Stomach smooth muscle (tissue), 2 donors: ENCODE measurements at regions not wholly inside any gene's neighbourhood (a gene's known extent, or its start where the extent isn't known, plus 50 kb on each side); places are given as distances from the start of the nearest gene placed in this dataset.

Experiments
- H3K27ac ChIP-seq: one replicate; pipeline ENCODE4 v1.7.0; 2013; ENCODE audit warnings: mild to moderate bottlenecking, low read length, inconsistent platforms
- H3K27me3 ChIP-seq, 2 donors: one replicate each; pipeline ENCODE4 v1.7.0; 2013; ENCODE audit warnings: low read length in 2 of 2; ENCODE audit not compliant: insufficient read depth in 2 of 2, control insufficient read depth in 1 of 2
- H3K36me3 ChIP-seq, 2 donors: one replicate each; pipeline ENCODE4 v1.7.0; 2013; ENCODE audit warnings: low read length in 2 of 2; ENCODE audit not compliant: control insufficient read depth in 2 of 2, insufficient read depth in 2 of 2
- H3K4me1 ChIP-seq: one replicate; pipeline ENCODE4 v1.7.0; 2013; ENCODE audit warnings: low read length; ENCODE audit not compliant: control insufficient read depth, insufficient read depth
- H3K4me3 ChIP-seq, 2 donors: one replicate each; pipeline ENCODE4 v1.7.0; 2013; ENCODE audit warnings: low read length in 2 of 2
- H3K9ac ChIP-seq, 2 donors: one replicate each; pipeline ENCODE4 v1.7.0; 2013; ENCODE audit warnings: low read length in 2 of 2, mild to moderate bottlenecking in 1 of 2
- H3K9me3 ChIP-seq, 2 donors: one replicate each; pipeline ENCODE4 v1.7.0; 2013; ENCODE audit warnings: low read length in 2 of 2; ENCODE audit not compliant: control insufficient read depth in 2 of 2
- donor health status: healthy.
- donor health status: Pancreatic carcinoma.

GRCh38 chr4:33696041-33696440 lies 2548.3 kb downstream of the ARAP2 start:
- H3K4me1 ChIP-seq, result no peaks in the 10 kb centered on the region
- no peak overlapping the region for H3K4me3 ChIP-seq
- H3K9ac ChIP-seq, result no peak overlapping the region
- no peaks in the 10 kb centered on the region for H3K27me3 ChIP-seq
- no peak overlapping the region for H3K27ac ChIP-seq
- H3K36me3 ChIP-seq, result no peaks in the 10 kb centered on the region
- no peaks in the 10 kb centered on the region for H3K9me3 ChIP-seq

- H3K9me3 ChIP-seq, result no peaks in the 10 kb centered on the region
- no peak overlapping the region for H3K4me3 ChIP-seq
- H3K4me1 ChIP-seq, result no peaks in the 10 kb centered on the region
- no peaks in the 10 kb centered on the region for H3K36me3 ChIP-seq
- no peak overlapping the region for H3K27ac ChIP-seq
- no peaks in the 10 kb centered on the region for H3K27me3 ChIP-seq
- H3K9ac ChIP-seq, result no peak overlapping the region
Observed at GRCh38 chr4:33696586-33696985, 2547.7 kb downstream of the ARAP2 start.

GRCh38 chr4:33709247-33709646 lies 2535.1 kb downstream of the ARAP2 start:
- Histone ChIP-seq H3K9ac (no peak overlapping the region), H3K9me3 (peaks cover 0 to 7% of the 10 kb centered on the region in 2 donors), H3K4me1 (no peaks in the 10 kb centered on the region), H3K4me3 (no peak overlapping the region), H3K27ac (no peak overlapping the region), H3K36me3 (no peaks in the 10 kb centered on the region), H3K27me3 (no peaks in the 10 kb centered on the region)

- no peak overlapping the region for H3K4me3 ChIP-seq
- no peak overlapping the region for H3K9ac ChIP-seq
- H3K27me3 ChIP-seq, result no peaks in the 10 kb centered on the region
- no peak overlapping the region for H3K27ac ChIP-seq
- H3K9me3 ChIP-seq, result peaks cover 0 to 4% of the 10 kb centered on the region in 2 donors
- H3K36me3 ChIP-seq, result no peaks in the 10 kb centered on the region
- no peaks in the 10 kb centered on the region for H3K4me1 ChIP-seq
Observed at GRCh38 chr4:33711826-33712225, 2532.5 kb downstream of the ARAP2 start.

GRCh38 chr4:33714971-33715370 lies 2529.3 kb downstream of the ARAP2 start:
- H3K27me3 ChIP-seq, result no peaks in the 10 kb centered on the region
- H3K27ac ChIP-seq, result no peak overlapping the region
- H3K9ac ChIP-seq, result no peak overlapping the region
- H3K36me3 ChIP-seq, result no peaks in the 10 kb centered on the region
- H3K9me3 ChIP-seq, result no peaks in the 10 kb centered on the region
- H3K4me3 ChIP-seq, result no peak overlapping the region
- H3K4me1 ChIP-seq, result no peaks in the 10 kb centered on the region

- Histone ChIP-seq H3K36me3 (no peaks in the 10 kb centered on the region), H3K27ac (no peak overlapping the region), H3K4me3 (no peak overlapping the region), H3K9me3 (no peaks in the 10 kb centered on the region), H3K4me1 (no peaks in the 10 kb centered on the region), H3K9ac (no peak overlapping the region), H3K27me3 (no peaks in the 10 kb centered on the region)
Observed at GRCh38 chr4:33715841-33716395, 2528.4 kb downstream of the ARAP2 start.

GRCh38 chr4:33722254-33722653 lies 2522.1 kb downstream of the ARAP2 start:
- no peaks in the 10 kb centered on the region for H3K4me1 ChIP-seq
- H3K9ac ChIP-seq, result no peak overlapping the region
- H3K36me3 ChIP-seq, result no peaks in the 10 kb centered on the region
- H3K27ac ChIP-seq, result no peak overlapping the region
- no peak overlapping the region for H3K4me3 ChIP-seq
- H3K9me3 ChIP-seq, result no peaks in the 10 kb centered on the region
- H3K27me3 ChIP-seq, result no peaks in the 10 kb centered on the region

- H3K27me3 ChIP-seq, result no peaks in the 10 kb centered on the region
- H3K9ac ChIP-seq, result no peak overlapping the region
- H3K9me3 ChIP-seq, result no peaks in the 10 kb centered on the region
- no peak overlapping the region for H3K4me3 ChIP-seq
- no peak overlapping the region for H3K27ac ChIP-seq
- H3K4me1 ChIP-seq, result no peaks in the 10 kb centered on the region
- H3K36me3 ChIP-seq, result no peaks in the 10 kb centered on the region
Observed at GRCh38 chr4:33722800-33723516, 2521.4 kb downstream of the ARAP2 start.

GRCh38 chr4:33724685-33725084 lies 2519.6 kb downstream of the ARAP2 start:
- H3K27me3 ChIP-seq, result no peaks in the 10 kb centered on the region

GRCh38 chr4:33725861-33726260 lies 2518.5 kb downstream of the ARAP2 start:
- Histone ChIP-seq H3K36me3 (no peaks in the 10 kb centered on the region), H3K27me3 (no peaks in the 10 kb centered on the region), H3K4me1 (no peaks in the 10 kb centered on the region), H3K4me3 (no peak overlapping the region), H3K27ac (no peak overlapping the region), H3K9ac (no peak overlapping the region), H3K9me3 (no peaks in the 10 kb centered on the region)

More at GRCh38 chr4:33724685-33725084, 2519.6 kb downstream of the ARAP2 start:
- no peak overlapping the region for H3K9ac ChIP-seq
- H3K36me3 ChIP-seq, result no peaks in the 10 kb centered on the region
- H3K9me3 ChIP-seq, result no peaks in the 10 kb centered on the region
- H3K4me1 ChIP-seq, result no peaks in the 10 kb centered on the region
- no peak overlapping the region for H3K27ac ChIP-seq
- no peak overlapping the region for H3K4me3 ChIP-seq

- Histone ChIP-seq H3K4me3 (no peak overlapping the region), H3K27ac (no peak overlapping the region), H3K9ac (no peak overlapping the region), H3K4me1 (no peaks in the 10 kb centered on the region), H3K9me3 (no peaks in the 10 kb centered on the region), H3K27me3 (no peaks in the 10 kb centered on the region), H3K36me3 (no peaks in the 10 kb centered on the region)
Observed at GRCh38 chr4:33737726-33738125, 2506.6 kb downstream of the ARAP2 start.
